AG09319 (cell line): ENCODE measurements at regions not wholly inside any gene's neighbourhood (a gene's known extent, or its start where the extent isn't known, plus 50 kb on each side); places are given as distances from the start of the nearest gene placed in this dataset.
"Not testable (repeated sequence)": the region's sequence is repeated elsewhere in the genome, so short reads cannot be mapped to it uniquely, and the experiment has no call there.

ENCODE experiments used
- DNase-seq: peaks from one replicate; pipeline ENCODE4 v3.0.0-alpha.2; 2010; ENCODE audit warnings: low read depth; ENCODE audit errors: extremely low read depth
- CTCF ChIP-seq: IDR thresholded peaks from 2 replicates; pipeline ENCODE4 v1.5.1; 2011; ENCODE audit warnings: low read depth, mild to moderate bottlenecking, inconsistent platforms, low read length, moderate library complexity

GRCh38 chr4:3871881-3872833 lies 106.0 kb downstream of the ADRA2C start:
- no peak for TF ChIP-seq CTCF
- no peak for DNase-seq

- no peak for DNase-seq
- no peak for TF ChIP-seq CTCF
Observed at GRCh38 chr4:3872834-3873313, 106.7 kb downstream of the ADRA2C start.

DNA sequence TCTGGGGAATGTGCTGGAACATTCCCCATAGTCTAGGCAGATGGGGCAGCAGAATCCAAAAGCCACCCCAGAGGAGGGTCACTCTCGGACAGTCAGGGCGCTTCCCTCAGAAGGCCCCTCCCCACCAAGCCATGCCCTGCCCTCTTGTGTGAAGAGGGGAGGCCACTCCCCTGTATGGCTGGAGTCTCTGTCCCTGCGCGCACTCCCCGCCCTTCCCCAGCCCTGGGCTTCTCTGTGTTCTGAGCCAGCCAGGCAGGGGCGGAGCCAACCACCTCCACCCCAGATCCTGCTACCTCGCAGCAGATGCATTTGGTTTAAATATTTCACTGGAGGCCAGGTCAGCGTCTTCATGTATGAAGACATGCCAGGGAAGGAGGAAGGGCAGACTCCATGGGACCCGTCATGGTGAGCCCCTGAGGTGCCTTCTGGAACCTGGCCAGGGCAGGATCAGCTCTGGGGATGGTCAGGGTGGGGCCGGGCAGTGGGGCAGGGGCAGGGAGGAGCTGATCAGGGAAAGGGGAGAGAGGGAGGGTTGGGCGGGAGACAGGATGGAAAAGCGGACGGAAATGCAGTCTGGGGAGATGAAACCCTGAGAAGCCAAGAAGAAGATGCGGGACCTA lies 107.3 kb downstream of the ADRA2C start:
- TF ChIP-seq CTCF, result no peak
- no peak for DNase-seq

DNA sequence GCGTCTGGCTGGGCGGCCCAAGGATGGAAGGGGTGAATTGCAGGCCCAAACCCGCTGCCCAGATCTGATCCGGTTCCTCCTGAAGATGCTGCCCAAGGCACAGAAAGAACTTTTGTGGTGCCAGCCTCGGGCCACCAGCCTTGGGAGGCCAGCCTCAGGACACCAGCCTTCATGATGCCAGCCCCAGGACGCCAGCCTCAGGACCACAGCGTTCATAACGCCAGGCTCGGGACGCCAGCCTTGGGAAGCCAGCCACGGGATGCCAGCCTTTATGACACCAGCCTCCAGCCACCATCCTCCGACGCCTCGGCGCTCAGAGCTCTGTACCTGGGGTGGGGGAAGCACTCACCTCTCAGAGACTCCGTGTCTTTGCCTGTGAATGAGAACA lies 107.8 kb downstream of the ADRA2C start:
- no peak for TF ChIP-seq CTCF
- DNase-seq, result no peak

DNA sequence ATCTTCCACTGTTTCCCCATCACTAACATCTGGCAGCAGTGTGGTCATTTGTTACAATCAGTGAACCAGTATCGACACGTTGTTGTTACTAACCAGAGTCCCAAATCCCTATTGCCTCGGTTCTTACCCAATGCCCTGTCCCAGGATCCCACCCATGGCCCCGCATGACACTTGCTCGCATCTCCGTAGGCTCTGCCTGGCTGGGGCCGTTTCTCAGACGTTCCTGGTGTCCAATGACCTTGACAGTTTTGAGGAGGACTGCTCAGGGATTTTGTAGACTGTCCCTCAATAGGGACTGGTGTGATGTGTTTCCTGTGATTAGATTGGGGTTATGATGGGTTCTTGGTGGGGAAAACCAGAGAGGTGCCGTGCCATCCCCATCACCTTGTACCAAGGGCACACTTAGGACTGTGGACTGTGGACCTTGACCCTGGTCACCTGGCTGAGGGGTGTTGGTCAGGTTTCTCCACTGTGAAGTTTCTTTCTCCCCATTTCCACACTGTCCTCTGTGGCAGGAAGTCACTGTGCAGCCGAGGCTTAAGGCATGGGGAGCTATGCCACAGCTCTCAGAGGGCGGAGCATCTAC lies 108.4 kb downstream of the ADRA2C start:
- TF ChIP-seq CTCF, result no peak
- no peak for DNase-seq

GRCh38 chr4:3875466-3875865 lies 109.3 kb downstream of the ADRA2C start:
- no peak for TF ChIP-seq CTCF
- DNase-seq, result no peak

DNA sequence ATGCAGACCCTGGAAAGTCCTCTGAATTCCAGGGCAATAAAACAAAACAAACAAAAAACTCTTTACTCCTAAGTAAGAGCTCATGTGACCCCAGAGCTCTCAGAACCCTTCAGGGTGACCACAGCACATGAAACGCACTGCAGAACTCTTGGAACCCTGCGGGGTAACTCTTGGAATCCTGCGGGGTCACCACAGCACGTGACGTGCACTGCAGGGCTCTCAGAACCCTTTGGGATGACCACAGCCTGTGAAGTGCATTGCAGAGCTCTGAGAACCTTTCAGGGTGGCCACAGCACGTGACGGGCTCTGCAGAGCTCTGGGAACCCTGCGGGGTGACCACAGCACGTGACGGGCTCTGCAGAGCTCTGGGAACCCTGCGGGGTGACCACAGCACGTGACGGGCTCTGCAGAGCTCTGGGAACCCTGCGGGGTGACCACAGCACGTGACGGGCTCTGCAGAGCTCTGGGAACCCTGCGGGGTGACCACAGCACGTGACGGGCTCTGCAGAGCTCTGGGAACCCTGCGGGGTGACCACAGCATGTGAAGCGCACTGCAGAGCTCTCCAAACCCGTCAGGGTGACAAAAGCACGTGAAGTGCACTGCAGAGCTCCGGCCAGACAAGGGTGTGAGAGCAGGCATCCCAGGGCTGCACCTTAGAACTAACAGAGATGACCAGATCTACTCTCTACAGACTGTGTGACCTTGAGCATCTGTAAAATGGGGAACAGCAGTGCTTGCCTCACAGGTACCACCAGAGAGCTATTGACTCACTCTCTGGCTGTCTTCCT lies 110.1 kb downstream of the ADRA2C start:
- not testable (repeated sequence) for DNase-seq
